Muscle of leg (tissue), 3 donors: ENCODE measurements at regions not wholly inside any gene's neighbourhood (a gene's known extent, or its start where the extent isn't known, plus 50 kb on each side); places are given as distances from the start of the nearest gene placed in this dataset.

Experiments used
- DNase-seq: peaks from one replicate; pipeline ENCODE4 v3.0.0; 2013
- H3K27ac ChIP-seq: one replicate; pipeline ENCODE4 v1.5.1; 2013; ENCODE audit warnings: mild to moderate bottlenecking, low read length, control low read depth
- H3K27me3 ChIP-seq: one replicate; pipeline ENCODE4 v1.6.1; 2013; ENCODE audit warnings: low read length; ENCODE audit not compliant: control insufficient read depth, insufficient read depth
- H3K36me3 ChIP-seq: one replicate; pipeline ENCODE4 v1.6.1; 2013; ENCODE audit warnings: low read length; ENCODE audit not compliant: control insufficient read depth, insufficient read depth
- H3K4me1 ChIP-seq: one replicate; pipeline ENCODE4 v1.6.1; 2013; ENCODE audit warnings: low read length; ENCODE audit not compliant: control insufficient read depth, insufficient read depth
- H3K4me3 ChIP-seq: one replicate; pipeline ENCODE4 v1.5.1; 2013; ENCODE audit warnings: low read length, control low read depth
- H3K9me3 ChIP-seq: replicated peaks from 2 replicates; pipeline ENCODE4 v1.6.1; 2013; ENCODE audit warnings: low read depth, low read length; ENCODE audit not compliant: control insufficient read depth
- WGBS: methylation state at CpG from one replicate; pipeline ENCODE4 v1.1.5; 2013; ENCODE audit warnings: missing lambda C conversion rate; ENCODE audit not compliant: insufficient coverage; 5-methylcytosine and 5-hydroxymethylcytosine counted together

- no peak overlapping the region for H3K4me3 ChIP-seq
- H3K9me3 ChIP-seq = peaks cover 2% of the 10 kb centered on the region
- no peaks in the 10 kb centered on the region for H3K36me3 ChIP-seq
- H3K27ac ChIP-seq = no peak overlapping the region
- H3K27me3 ChIP-seq = no peaks in the 10 kb centered on the region
- no peaks in the 10 kb centered on the region for H3K4me1 ChIP-seq
- DNase-seq = no peak
- WGBS = 63% methylated on average over 2 of the region's 2 CpGs
Observed at GRCh38 chr13:106887686-106888085, 319.7 kb upstream of the ARGLU1 start.

DNA sequence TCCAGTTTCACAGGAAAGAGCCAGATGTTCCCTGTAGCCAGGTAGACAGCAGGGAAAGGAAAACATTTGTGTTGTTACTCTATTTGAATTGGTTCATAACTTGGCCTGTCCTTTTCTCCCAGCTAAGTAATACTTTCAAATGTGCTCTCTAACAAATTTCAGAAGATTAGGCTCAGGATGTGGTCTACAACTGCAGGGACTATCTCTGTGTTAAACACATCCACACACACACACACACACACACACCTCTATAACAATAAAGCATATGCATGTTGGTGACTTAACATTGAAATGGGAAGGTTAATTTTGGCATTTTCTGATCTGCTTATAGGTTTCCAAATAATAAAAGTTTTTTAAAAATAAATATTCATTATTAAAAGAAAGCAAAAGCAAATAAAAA is 316.0 kb upstream of the ARGLU1 start:
- no peaks in the 10 kb centered on the region for H3K27me3 ChIP-seq
- H3K36me3 ChIP-seq = no peaks in the 10 kb centered on the region

GRCh38 chr13:106882246-106882645 is 314.3 kb upstream of the ARGLU1 start:
- no peaks in the 10 kb centered on the region for H3K36me3 ChIP-seq
- H3K27ac ChIP-seq = no peak overlapping the region
- H3K27me3 ChIP-seq = no peaks in the 10 kb centered on the region
- H3K4me3 ChIP-seq = no peak overlapping the region
- 24% methylated on average over 3 of the region's 6 CpGs for WGBS
- no peak for DNase-seq
- no peaks in the 10 kb centered on the region for H3K9me3 ChIP-seq
- H3K4me1 ChIP-seq = no peaks in the 10 kb centered on the region

More for the DNA sequence above, 316.0 kb upstream of the ARGLU1 start:
- Histone ChIP-seq H3K9me3 (peaks cover 2% of the 10 kb centered on the region), H3K4me1 (no peaks in the 10 kb centered on the region), H3K27ac (no peak overlapping the region), H3K4me3 (no peak overlapping the region)
- no peak for DNase-seq

DNA sequence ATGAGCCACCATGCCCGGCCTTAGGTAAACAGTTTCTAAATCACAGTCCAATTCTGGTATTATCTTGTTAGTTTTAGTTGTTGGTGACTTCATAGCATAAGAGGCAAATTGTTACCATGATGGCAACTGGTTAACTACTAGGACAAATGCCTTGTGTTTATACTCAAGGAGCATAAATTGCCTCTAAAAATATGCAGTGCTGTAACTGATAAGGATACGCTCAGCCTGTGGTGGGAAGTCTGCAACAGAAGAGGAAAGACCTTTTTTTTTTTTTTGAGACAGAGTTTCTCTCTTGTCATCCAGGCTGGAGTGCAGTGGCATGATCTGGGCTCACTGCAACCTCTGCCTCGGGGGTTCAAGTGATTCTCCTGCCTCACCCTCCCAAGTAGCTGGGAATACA is 311.9 kb upstream of the ARGLU1 start:
- DNase-seq = no peak
- H3K27me3 ChIP-seq = no peaks in the 10 kb centered on the region
- no peaks in the 10 kb centered on the region for H3K4me1 ChIP-seq
- no peak overlapping the region for H3K27ac ChIP-seq
- no peak overlapping the region for H3K4me3 ChIP-seq
- no CpG with 5 or more reads among the region's 3 CpGs for WGBS
- H3K36me3 ChIP-seq = no peaks in the 10 kb centered on the region
- H3K9me3 ChIP-seq = no peaks in the 10 kb centered on the region

DNA sequence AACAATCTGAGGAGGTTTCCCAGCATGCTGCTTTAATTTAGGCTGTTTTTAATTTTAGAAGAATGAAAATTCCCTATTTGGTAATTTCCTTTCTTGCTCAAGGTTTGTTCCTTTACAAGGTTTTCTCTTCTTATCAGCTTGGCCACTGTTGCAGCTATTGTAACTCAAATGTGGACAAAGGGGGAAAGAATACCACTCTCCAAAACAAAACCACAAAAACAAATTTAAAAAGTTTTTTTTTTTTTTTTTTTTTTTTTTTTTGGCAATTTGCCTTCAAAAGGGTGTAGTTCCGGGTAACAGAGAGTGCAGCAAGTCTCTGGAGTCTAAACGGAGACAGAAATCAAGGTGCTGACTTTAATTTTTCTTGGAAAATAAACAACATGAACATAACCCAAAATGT is 306.4 kb upstream of the ARGLU1 start:
- Histone ChIP-seq H3K27me3 (no peaks in the 10 kb centered on the region), H3K9me3 (no peaks in the 10 kb centered on the region), H3K36me3 (no peaks in the 10 kb centered on the region), H3K27ac (no peak overlapping the region), H3K4me3 (no peak overlapping the region), H3K4me1 (no peaks in the 10 kb centered on the region)
- whole genome bisulfite sequencing = no CpG with 5 or more reads among the region's 2 CpGs
- DNase-seq = no peak

DNA sequence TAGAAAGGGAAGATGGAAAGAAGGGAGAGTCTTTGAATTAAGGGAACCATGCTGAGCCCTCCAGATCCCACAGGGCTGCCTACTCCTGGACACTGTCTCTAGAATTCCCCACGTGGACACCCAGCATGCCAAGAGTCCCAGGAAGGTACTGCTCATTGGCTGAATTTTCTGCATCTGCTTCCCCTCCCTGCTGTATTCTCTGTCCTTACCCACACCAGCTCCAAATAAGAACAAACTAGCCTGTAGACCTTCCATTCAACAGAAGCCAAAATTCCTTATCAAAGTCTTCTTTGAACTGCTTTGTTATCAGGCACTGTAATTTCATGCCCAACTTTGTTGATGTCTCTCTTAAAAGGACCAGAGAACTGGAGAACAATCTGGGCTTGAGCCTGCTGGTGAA is 305.9 kb upstream of the ARGLU1 start:
- Histone ChIP-seq H3K27ac (no peak overlapping the region), H3K36me3 (no peaks in the 10 kb centered on the region), H3K4me1 (no peaks in the 10 kb centered on the region), H3K4me3 (no peak overlapping the region), H3K9me3 (no peaks in the 10 kb centered on the region), H3K27me3 (no peaks in the 10 kb centered on the region)
- 67% methylated on average over 1 of the region's 1 CpG for WGBS
- no peak for DNase-seq

GRCh38 chr13:106867249-106867648 is 299.3 kb upstream of the ARGLU1 start:
- 10% methylated on average over 5 of the region's 13 CpGs for WGBS
- H3K9me3 ChIP-seq = no peaks in the 10 kb centered on the region
- no peaks in the 10 kb centered on the region for H3K27me3 ChIP-seq
- H3K4me1 ChIP-seq = no peaks in the 10 kb centered on the region
- no peaks in the 10 kb centered on the region for H3K36me3 ChIP-seq
- peak overlapping the region; percentile 21 for H3K4me3 ChIP-seq
- no peak overlapping the region for H3K27ac ChIP-seq
- peak; percentile 53 for DNase-seq

GRCh38 chr13:106865716-106866440 is 297.9 kb upstream of the ARGLU1 start:
- DNase-seq = no peak
- Histone ChIP-seq H3K9me3 (no peaks in the 10 kb centered on the region), H3K36me3 (no peaks in the 10 kb centered on the region), H3K4me3 (no peak overlapping the region), H3K4me1 (no peaks in the 10 kb centered on the region), H3K27ac (no peak overlapping the region), H3K27me3 (no peaks in the 10 kb centered on the region)
- WGBS = no CpG with 5 or more reads among the region's 3 CpGs

GRCh38 chr13:106859533-106859904 is 291.6 kb upstream of the ARGLU1 start:
- no peak overlapping the region for H3K27ac ChIP-seq
- no peak for DNase-seq
- H3K36me3 ChIP-seq = no peaks in the 10 kb centered on the region
- no peaks in the 10 kb centered on the region for H3K27me3 ChIP-seq
- H3K4me3 ChIP-seq = no peak overlapping the region
- H3K4me1 ChIP-seq = no peaks in the 10 kb centered on the region
- no peaks in the 10 kb centered on the region for H3K9me3 ChIP-seq
- WGBS = 46% methylated on average over 4 of the region's 4 CpGs

GRCh38 chr13:106858903-106859532 is 291.1 kb upstream of the ARGLU1 start:
- no peak overlapping the region for H3K27ac ChIP-seq
- no peak for DNase-seq
- WGBS = 14% methylated on average over 2 of the region's 12 CpGs
- no peaks in the 10 kb centered on the region for H3K4me1 ChIP-seq
- no peaks in the 10 kb centered on the region for H3K27me3 ChIP-seq
- no peaks in the 10 kb centered on the region for H3K9me3 ChIP-seq
- H3K36me3 ChIP-seq = no peaks in the 10 kb centered on the region
- no peak overlapping the region for H3K4me3 ChIP-seq
